ENCODE measurements at regions not wholly inside any gene's neighbourhood (a gene's known extent, or its start where the extent isn't known, plus 50 kb on each side); places are given as distances from the start of the nearest gene placed in this dataset.

GRCh38 chr4:159484864-159485263, 382.0 kb downstream of the RAPGEF2 start:
- TF ChIP-seq CTCF (IDR thresholded peaks at IDR 0.05) (no peak), POLR2A (IDR thresholded peaks at IDR 0.05) (no peak)

All from lower leg skin (tissue), 3 donors.